PC-3 (cell line): ENCODE measurements at regions not wholly inside any gene's neighbourhood (a gene's known extent, or its start where the extent isn't known, plus 50 kb on each side); places are given as distances from the start of the nearest gene placed in this dataset.

ENCODE experiments used
- ATAC-seq: fragments of 200-7000 bp; cut with Tn5 transposase; 2 replicates; pipeline ENCODE4 v1.9.1; 2020; ENCODE audit warnings: mild to moderate bottlenecking, moderate library complexity
- BruUV-seq: library from RNA; stranded (reverse); fragments of 400-500 nt; replicated peaks from 2 replicates; lab custom pipeline; 2021; lab: Mats Ljungman, UMichigan
- CTCF ChIA-PET: fragments of 300-600 bp; sonication (Branson Sonifier 250); formaldehyde crosslinking; loops from one replicate; lab custom pipeline; 2022; ENCODE audit warnings: antibody characterized with exemption; lab: Charles Lee
- POLR2A ChIA-PET: fragments of 300-600 bp; sonication (Branson Sonifier 250); formaldehyde crosslinking; loops from one replicate; lab custom pipeline; 2022; ENCODE audit warnings: antibody characterized with exemption; ENCODE audit not compliant: unreplicated experiment; lab: Charles Lee
- DNase-seq: peaks from one replicate; pipeline ENCODE4 v3.0.0-alpha.2; 2015
- H2AFZ ChIP-seq: fragments of 300-600 bp; sonication (generic); 2 replicates; pipeline ENCODE4 v1.6.0; 2016; ENCODE audit warnings: antibody characterized with exemption, low read length
- H3F3A ChIP-seq: fragments of 300-600 bp; sonication (generic); one replicate; pipeline ENCODE4 v1.6.0; 2017; ENCODE audit warnings: antibody characterized with exemption, low read length, control low read depth, mild to moderate bottlenecking; ENCODE audit not compliant: unreplicated experiment
- H3K27ac ChIP-seq: fragments of 300-600 bp; sonication (generic); 2 replicates; pipeline ENCODE4 v1.5.1; 2016; ENCODE audit warnings: mild to moderate bottlenecking, low read length
- H3K27me3 ChIP-seq: fragments of 300-600 bp; sonication (generic); 2 replicates; pipeline ENCODE4 v1.6.1; 2016; ENCODE audit warnings: low read length, mixed read lengths
- H3K36me3 ChIP-seq: fragments of 300-600 bp; sonication (generic); 2 replicates; pipeline ENCODE4 v1.6.1; 2016; ENCODE audit warnings: low read depth, mixed run types, low read length, mixed read lengths
- H3K4me1 ChIP-seq: fragments of 300-600 bp; sonication (generic); 2 replicates; pipeline ENCODE4 v1.5.1; 2016; ENCODE audit warnings: low read length; ENCODE audit not compliant: insufficient read depth
- H3K4me2 ChIP-seq: fragments of 300-600 bp; sonication (generic); 2 replicates; pipeline ENCODE4 v1.6.0; 2016; ENCODE audit warnings: low read length
- H3K4me3 ChIP-seq: fragments of 300-600 bp; sonication (generic); 2 replicates; pipeline ENCODE4 v1.5.1; 2016; ENCODE audit warnings: mild to moderate bottlenecking, low read length, mixed read lengths
- H3K79me2 ChIP-seq: fragments of 300-600 bp; sonication (generic); 2 replicates; pipeline ENCODE4 v1.6.1; 2017; ENCODE audit warnings: low read length, mixed read lengths
- H3K9ac ChIP-seq: fragments of 300-600 bp; sonication (generic); 2 replicates; pipeline ENCODE4 v1.6.0; 2016; ENCODE audit warnings: mild to moderate bottlenecking, low read length
- H3K9me2 ChIP-seq: fragments of 300-600 bp; sonication (generic); replicated peaks from 2 replicates; pipeline ENCODE4 v1.6.1; 2016; ENCODE audit warnings: mixed run types, low read length, mixed read lengths
- H3K9me3 ChIP-seq: fragments of 300-600 bp; sonication (generic); 2 replicates; pipeline ENCODE4 v1.6.1; 2016; ENCODE audit warnings: low read length, mixed read lengths
- H4K20me1 ChIP-seq: fragments of 300-600 bp; sonication (generic); 2 replicates; pipeline ENCODE4 v1.6.1; 2016; ENCODE audit warnings: low read length, mixed read lengths
- EZH2 ChIP-seq: fragments of 300-600 bp; sonication (generic); IDR thresholded peaks from one replicate; pipeline ENCODE4 v1.6.1; 2017; ENCODE audit warnings: antibody characterized with exemption, mild to moderate bottlenecking, low read length; ENCODE audit not compliant: unreplicated experiment
- EZH2phosphoT487 ChIP-seq: fragments of 300-600 bp; sonication (generic); IDR thresholded peaks from 2 replicates; pipeline ENCODE4 v1.6.1; 2018; ENCODE audit warnings: mild to moderate bottlenecking, antibody characterized with exemption, low read length, borderline replicate concordance
- intact Hi-C: fragments of 100-400 bp; cut with micrococcal nuclease; formaldehyde crosslinking; loops from 2 replicates; pipeline ENCODE4 v1.9.0; 2023
- TF ChIP-seq, protein P1 (sequence below): fragments of 300-600 bp; sonication (generic); conservative IDR thresholded peaks from 2 replicates; pipeline ENCODE4 v1.5.1; 2017; ENCODE audit warnings: antibody characterized with exemption, low read depth, mild to moderate bottlenecking, low read length

DNA sequence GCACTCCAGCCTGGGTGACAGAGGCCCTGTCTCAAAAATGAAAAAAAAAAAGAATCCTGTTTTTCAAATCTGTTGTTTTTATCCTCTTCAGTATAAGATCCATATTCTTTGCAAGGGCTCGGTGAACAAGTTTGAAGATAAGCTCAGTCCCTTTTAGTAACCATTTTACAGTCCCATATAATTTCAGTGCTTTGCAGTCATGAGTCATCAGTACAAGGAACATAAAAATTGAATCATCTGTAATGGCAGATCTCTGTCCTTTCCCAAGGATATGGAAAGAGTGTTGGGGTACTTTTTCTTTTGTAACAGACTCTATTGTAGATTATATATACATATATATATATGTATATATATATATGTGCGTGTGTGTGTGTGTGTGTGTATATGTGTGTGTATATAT is 52.2 kb upstream of the ZPBP start:
- Histone ChIP-seq H3K9ac (no peak overlapping the region), H3K36me3 (no peaks in the 10 kb centered on the region), H3F3A (no peaks in the 10 kb centered on the region), H3K27me3 (peaks cover 22% of the 10 kb centered on the region), H3K4me1 (no peaks in the 10 kb centered on the region), H3K4me3 (no peak overlapping the region), H3K9me2 (no peaks in the 10 kb centered on the region), H2AFZ (no peak overlapping the region), H4K20me1 (no peaks in the 10 kb centered on the region), H3K79me2 (no peaks in the 10 kb centered on the region), H3K9me3 (no peaks in the 10 kb centered on the region), H3K4me2 (no peak overlapping the region), H3K27ac (no peak overlapping the region)
- ChIA-PET POLR2A (no interaction called here), CTCF (no interaction called here)
- intact Hi-C loops = no loop called here
- TF ChIP-seq, protein P1, sequence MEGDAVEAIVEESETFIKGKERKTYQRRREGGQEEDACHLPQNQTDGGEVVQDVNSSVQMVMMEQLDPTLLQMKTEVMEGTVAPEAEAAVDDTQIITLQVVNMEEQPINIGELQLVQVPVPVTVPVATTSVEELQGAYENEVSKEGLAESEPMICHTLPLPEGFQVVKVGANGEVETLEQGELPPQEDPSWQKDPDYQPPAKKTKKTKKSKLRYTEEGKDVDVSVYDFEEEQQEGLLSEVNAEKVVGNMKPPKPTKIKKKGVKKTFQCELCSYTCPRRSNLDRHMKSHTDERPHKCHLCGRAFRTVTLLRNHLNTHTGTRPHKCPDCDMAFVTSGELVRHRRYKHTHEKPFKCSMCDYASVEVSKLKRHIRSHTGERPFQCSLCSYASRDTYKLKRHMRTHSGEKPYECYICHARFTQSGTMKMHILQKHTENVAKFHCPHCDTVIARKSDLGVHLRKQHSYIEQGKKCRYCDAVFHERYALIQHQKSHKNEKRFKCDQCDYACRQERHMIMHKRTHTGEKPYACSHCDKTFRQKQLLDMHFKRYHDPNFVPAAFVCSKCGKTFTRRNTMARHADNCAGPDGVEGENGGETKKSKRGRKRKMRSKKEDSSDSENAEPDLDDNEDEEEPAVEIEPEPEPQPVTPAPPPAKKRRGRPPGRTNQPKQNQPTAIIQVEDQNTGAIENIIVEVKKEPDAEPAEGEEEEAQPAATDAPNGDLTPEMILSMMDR = no peak
- no peak for TF ChIP-seq EZH2phosphoT487
- TF ChIP-seq EZH2 = no peak
- no TSS peak for BruUV-seq
- ATAC-seq (peak; percentile 29; the same call in 1 of the 2 replicates), DNase-seq (no peak)
